Left cardiac atrium (tissue), 4 donors: ENCODE measurements at regions not wholly inside any gene's neighbourhood (a gene's known extent, or its start where the extent isn't known, plus 50 kb on each side); places are given as distances from the start of the nearest gene placed in this dataset.

Experiments used
- ATAC-seq, 2 donors: fragments of 200-7000 bp; cut with Tn5 transposase; one replicate each; pipeline ENCODE4 v1.9.1; 2020; ENCODE audit warnings: mild to moderate bottlenecking in 2 of 2, moderate library complexity in 2 of 2
- DNase-seq: peaks from one replicate; pipeline ENCODE4 v3.0.0-alpha.2; 2020
- intact Hi-C, 2 donors: fragments of 100-400 bp; cut with DNase I; formaldehyde crosslinking; loops; one replicate each; pipeline versions ENCODE4 v1.14.1 to v1.15.1; 2022 to 2023
- donor health status: DM: no; HTN: yes; CAD: no.
- donor health status: DM: no; HTN: yes; CAD: no; lungs with severe emphysema.
- donor health status: DM: yes; HTN: yes; CAD: no.
- donor health status: Dilated cardiomyopathy.

DNA sequence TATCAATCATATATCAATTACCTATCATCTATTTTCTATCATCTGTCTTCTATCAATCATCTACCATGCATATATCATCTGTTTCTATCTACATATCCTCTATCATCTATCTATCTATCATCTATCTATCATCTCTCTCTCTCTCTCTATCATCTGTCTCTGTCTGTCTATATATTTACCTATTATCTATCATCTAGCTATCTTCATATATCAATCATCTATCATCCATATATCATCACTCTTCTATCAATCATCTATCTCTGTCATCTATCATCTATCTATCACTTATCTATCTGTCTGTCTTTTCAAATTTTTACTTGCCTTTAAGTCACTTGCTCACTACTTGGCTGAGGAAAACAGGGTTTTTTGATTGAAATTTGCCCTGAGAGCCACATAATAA is 592.3 kb downstream of the DCDC2C start:
- no peak for ATAC-seq
- no peak for DNase-seq
- intact Hi-C loops, result no loop called here

DNA sequence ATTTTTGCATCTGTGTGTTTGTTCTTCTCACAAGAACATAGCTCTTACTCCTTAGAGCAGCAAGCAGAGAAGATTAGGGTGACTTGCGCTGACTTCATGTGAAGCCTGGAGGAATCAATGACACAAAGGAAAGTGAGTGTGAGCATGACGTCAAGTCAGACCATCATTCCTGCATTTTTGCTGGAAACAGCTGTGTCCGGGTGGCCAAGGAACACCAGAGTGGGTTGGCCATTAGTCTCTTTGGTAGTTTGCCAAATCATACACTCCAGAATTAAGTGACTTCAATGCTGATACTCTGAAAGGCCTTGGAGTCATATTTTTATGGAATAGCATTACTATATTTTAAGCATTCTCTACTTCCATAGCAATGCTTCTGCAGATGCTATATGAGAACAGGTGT is 597.2 kb downstream of the DCDC2C start:
- ATAC-seq (no peak), DNase-seq (no peak)
- intact Hi-C loops, result no loop called here

DNA sequence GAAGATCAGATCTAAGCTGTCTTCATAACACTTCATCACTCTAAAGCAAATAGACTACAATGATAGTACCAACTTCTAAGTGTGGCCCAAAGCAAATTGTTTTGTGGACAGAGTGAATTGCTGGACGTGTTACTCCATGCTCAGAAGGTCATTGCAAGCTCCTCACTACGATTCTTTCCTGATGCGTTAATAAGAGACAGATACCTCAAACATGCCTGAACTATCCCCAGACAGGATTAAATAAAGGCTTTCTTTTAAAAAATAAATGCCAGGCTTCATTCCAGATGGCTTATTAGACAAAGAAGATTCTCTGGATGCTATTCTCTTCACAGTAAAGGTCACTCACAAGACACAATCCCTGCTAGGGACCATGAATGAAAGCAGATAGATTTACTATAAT is 621.2 kb downstream of the DCDC2C start:
- ATAC-seq (no peak), DNase-seq (no peak)
- intact Hi-C loops, result no loop called here

DNA sequence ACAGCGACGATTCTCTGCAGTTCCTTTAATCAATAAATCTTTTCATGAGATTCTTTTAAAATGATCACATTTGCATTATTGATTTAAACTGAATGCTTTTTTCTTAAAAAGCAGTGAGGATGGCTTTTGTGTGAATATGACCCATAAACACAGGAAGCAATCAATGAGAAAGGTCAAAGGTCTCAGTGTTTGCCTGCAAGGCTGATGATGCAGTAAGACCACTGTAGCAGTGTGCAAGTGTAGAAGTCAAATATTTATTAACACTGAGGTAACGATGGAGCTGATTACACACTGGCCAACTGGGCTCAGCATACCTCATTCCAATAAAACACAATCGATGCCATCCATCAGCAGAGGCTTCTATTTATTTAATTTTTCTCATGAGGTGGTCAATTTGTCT is 633.5 kb downstream of the DCDC2C start:
- ATAC-seq, result no peak
- intact Hi-C loops, result no loop called here
- no peak for DNase-seq

DNA sequence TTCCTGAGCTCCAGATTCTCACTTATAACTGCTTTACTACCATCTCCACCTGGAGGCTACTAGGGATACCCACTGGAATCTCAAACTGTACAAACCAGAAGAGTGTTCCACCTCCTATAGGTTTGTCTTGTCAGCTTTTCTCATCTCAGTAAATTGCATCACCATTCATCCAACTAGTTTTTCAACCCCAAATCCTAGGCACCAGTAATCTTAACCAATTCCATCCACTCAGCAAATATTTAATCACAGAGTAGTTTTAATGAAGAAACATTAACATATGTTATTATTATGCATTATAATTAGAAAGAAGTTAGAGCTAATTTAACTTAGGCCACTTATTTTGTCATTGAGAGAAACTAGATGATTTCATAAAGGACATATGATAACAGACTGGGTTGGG is 635.0 kb downstream of the DCDC2C start:
- intact Hi-C loops, result no loop called here
- ATAC-seq, result no peak
- DNase-seq, result no peak

DNA sequence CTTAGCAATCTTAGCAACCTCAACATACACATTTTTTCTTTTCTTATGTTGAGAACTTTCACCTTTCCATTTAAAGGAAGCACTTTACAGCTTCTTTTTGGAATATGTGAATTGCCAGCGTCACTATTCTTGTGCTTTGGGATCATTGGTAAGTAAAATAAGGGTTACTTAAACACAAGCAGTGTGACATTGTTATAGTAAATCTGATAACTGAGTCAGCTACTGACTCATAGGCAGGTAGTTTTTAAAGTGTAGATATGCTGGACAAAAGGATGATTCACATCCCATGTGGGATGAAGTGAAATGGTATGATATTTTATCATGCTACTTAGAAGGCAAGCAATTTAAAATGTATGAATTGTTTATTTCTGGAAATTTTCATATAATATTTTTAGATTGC is 637.2 kb downstream of the DCDC2C start:
- intact Hi-C loops, result no loop called here
- ATAC-seq (no peak), DNase-seq (no peak)

DNA sequence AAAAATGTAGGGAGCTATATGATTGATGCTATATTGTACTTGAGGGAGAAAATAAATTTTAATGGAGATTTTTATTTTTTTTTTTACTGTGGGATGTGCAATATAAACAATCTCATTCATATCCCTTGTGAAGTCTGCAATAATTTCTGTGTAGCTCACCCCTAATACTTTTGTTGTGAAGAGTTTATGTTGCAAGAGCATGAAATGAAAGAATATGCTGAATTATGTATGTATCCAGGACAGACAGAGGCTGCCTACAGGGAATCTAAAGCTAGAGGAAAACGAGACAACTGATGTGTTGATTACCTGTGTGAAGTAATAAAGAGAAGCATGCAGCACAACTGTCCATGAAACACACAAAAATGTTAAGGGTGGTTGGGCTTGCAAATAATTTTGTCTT is 643.3 kb downstream of the DCDC2C start:
- ATAC-seq, result no peak
- no peak for DNase-seq
- intact Hi-C loops, result no loop called here

DNA sequence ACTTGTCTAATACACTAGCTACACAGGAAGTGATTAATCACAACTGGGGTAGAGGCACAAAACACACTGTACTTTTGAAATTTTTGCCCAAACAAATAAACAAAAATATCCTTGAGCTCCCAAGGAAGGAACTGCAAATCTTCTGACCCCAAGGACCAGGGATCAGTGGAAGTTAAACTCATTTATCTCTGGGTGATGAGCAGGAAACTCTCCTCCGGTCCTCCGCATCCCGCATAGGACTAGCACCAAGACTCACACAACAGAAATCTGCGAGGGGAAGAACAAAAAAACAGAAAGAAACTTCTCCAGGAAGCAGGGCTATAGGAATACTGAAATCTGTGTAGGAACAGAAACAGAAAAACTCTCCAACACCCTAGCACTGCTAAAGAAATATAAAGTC is 650.3 kb downstream of the DCDC2C start:
- ATAC-seq (no peak), DNase-seq (no peak)
- intact Hi-C loops, result no loop called here

DNA sequence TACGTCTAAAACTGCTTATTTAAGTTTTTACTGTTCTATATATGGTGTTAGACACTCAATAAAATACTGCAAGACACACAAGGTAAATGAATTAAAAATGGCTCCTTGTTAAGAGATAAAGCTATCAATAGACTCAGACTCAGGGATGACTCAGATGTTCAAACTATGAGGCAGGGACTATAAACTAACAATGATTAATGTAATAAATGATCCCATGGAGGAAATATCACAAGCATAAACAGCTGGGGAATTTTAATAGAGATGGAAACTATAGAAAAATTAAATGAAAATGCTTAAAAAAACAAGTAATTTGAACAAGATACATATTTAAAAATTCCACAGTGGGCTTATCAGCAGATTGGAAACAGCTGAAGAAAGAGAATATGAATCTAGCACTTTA is 650.8 kb downstream of the DCDC2C start:
- ATAC-seq (no peak), DNase-seq (no peak)
- intact Hi-C loops, result no loop called here

DNA sequence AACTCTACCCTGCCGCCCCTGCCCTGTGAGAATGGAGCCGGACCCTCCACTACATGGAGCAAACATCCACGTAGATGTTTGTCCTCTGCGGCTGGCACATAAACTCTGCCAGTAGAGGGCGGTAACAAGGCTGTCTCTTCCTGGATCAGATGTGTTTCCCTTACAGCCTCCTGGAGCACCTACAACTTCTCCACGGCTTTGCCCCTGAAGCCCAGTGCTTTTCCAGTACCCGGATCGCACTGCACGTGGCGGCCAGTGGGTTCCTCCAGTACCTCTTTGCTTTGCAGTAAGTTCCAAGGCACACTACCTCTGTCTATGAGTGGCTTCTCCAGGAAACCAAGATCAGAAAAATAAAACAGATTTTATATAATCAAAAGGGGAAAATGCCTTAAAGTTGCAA is 651.3 kb downstream of the DCDC2C start:
- intact Hi-C loops, result no loop called here
- no peak for DNase-seq
- ATAC-seq, result no peak

DNA sequence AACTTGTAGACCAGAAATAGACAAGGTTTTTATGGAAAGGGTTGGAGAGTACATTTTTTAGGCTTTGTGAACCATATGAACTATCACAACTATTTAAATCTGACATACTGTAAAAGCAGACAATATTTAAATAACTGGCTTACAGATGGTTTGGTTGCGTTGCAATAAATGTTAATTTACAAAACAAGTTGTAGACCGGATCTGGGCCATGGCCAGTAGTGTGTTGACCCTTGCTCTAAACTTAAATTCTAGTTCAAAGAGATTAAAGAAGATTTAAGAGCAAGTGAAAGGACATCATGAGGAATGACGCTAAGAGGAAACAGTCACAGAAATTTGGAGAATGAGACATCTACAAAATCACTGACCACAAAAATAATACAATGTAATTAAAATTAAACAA is 652.7 kb downstream of the DCDC2C start:
- ATAC-seq, result no peak
- DNase-seq, result no peak
- intact Hi-C loops, result no loop called here

DNA sequence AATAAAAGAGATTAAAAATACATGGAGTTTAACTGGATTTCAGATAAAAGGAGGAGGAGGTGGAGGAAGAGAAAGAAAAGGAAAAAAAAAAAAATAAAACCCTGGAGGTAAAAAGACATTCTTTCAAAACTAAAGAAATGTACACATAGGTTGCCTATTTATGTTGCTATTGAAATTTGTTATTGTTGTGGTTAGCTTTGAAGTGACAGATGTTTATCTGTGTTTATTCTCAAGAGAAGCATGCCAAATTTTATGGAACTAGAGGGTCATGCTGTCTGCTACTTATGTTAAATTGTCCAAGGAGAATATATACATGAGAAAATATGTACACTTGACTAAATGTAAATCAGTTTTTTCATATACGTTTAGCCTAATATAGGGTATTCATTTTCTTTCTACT is 653.2 kb downstream of the DCDC2C start:
- no peak for DNase-seq
- ATAC-seq, result no peak
- intact Hi-C loops, result no loop called here

DNA sequence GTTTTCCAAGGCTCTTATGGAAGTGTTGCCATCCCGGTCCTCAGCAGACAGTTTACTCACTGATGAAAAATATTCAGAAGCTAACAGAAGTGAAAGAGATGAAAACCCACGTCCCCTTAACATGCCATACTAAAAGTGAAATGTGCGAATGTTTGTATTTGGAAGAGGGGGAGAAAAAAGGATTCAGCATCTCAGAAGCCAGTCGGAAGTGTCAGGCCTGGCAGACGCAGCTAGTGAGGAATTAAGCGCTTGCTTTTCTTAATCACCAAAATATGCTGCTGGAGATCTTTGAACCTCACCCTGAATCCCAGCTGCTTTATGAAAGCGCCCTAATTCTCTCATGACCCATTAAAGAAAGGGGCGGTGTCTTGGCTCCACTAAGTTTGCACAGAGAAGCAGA is 653.7 kb downstream of the DCDC2C start:
- no peak for ATAC-seq
- intact Hi-C loops, result no loop called here
- no peak for DNase-seq

DNA sequence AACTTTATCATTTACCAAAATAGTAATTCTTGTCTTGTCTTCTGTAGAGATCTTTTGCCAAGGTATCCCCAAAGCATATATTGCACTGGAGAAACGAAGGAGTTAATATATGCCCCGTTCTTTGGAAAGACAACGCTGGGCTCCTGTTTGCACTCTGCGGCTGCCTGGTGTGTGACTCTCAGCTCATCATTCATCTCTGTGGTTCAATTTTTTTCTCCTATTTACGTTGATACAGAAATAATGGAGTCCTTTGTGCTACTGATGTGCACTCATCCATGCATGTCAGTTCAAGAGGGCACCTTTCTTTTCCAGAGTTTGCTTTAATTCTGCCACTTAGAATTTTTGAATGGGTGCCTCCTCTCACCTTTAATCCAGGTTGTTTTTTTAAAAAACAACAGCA is 655.5 kb downstream of the DCDC2C start:
- intact Hi-C loops, result no loop called here
- ATAC-seq, result no peak

DNA sequence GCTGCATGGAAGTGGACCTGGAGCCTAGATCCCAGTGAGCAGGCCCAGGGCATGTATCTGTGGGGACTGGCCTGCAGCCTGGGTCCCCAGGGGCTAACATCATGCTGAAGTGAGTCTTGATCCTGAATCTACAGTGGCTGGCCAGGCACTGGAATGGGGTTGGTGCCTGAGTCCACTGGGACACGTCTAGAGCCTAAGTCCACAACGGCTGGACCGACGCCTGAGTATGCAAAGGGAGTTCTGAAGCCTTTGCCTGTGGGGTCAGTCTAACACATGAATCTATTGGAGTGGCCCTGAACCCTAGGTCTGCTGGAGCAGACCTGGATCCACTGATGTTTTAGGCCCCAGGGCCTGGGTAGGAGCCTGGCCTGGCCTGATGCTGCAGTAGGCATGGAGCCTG is 665.5 kb downstream of the DCDC2C start:
- intact Hi-C loops, result no loop called here
- ATAC-seq, result no peak
- DNase-seq, result no peak

More for the DNA sequence above, 655.5 kb downstream of the DCDC2C start:
- no peak for DNase-seq

DNA sequence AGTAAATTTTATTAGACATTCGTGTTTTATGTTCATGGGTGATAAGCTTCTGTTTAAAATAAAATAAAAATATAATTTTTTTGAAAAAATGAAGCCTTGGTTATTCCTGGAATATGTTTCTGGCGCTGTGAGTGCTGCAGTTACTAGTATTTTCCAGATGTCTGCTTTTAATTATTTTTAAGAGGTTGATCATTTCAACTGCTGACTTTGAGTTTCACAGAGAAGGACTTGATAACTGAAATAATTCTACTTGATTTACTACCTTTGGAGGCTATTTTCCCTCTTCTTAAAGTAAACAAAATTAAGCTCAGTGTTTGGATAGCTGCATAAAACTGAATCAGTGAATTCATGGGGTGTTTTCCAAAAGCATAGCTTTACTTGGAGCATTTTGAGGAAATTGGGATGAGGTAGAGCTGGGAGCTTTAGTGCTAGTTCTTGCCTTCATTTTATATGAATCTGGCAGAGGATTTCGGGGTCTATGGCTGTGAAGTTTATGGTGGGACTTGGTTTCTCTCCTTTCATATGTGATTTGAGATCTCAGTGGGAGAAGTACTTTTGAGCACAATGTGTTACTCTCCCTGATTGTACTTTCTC is 666.5 kb downstream of the DCDC2C start:
- DNase-seq (no peak), ATAC-seq (no peak)
- intact Hi-C loops, result no loop called here

DNA sequence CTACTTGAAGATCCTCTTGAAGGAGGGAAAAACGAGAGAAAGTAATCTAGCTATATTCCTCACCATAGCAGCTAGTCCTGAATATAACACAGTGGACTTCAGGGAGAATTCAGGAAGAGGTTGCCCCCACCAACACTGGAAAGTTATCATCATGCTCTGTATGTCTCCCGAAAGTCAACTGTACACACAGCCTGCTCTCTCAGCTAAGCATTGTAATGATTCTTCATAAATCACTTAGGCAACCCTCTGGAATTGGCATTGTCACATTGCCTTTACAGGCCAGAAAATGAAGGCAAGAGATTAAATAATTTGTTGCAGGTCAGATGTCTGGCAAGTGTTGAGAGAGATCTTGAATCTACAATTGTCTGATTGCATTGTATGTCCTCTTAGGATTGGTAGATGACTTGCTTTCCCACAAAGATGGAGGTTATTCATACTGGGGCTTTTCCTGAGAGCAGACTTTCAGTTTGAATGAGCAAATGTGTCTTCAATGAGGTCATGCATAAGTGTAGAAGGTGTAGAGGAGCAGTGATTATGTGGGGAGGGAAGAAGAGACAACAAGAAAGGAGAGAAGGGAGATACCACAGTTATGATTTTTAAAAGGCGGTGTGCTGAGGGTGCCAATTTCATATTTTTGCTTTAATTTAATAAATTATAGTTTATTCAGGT is 667.2 kb downstream of the DCDC2C start:
- no peak for DNase-seq
- ATAC-seq, result no peak
- intact Hi-C loops, result no loop called here

DNA sequence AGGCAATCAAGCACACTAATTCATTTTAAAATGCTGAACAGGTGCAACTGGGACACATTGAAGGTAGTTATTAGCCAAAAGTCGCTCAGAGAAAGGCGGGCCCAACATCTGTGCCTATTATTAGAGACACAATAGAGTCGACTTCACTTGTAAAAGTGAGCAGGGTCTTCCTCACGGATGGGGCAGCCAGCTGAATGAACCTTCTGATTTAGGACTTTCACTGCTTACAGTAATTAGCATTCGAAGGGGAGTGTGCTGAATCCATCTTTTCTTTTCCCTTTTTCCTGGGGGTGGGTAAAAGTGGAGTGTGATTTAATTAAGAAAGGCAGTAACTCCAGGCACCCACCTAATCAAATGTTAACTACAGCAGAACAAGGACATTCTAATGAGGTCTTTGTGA is 677.7 kb downstream of the DCDC2C start:
- no peak for ATAC-seq
- DNase-seq, result no peak
- intact Hi-C loops, result no loop called here

DNA sequence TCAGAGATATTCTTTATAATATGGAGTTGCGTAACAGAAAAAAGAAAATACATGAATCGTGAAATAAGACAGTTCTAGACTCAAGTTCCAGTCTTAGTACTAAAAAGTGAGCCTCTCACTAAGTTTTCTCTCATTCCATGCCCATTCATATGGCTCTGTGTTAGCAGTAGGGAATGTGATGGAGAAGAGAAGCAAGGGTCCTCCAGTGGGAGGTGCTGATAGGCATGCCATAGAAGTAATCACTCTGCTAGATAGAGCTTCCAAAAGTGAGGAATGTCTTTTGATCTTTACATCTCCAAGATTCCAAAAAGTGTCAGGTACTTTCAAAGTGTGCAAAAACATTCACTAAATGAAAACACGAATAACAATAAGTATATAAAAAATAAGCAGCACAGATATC is 678.4 kb downstream of the DCDC2C start:
- no peak for ATAC-seq
- DNase-seq, result no peak
- intact Hi-C loops, result no loop called here

DNA sequence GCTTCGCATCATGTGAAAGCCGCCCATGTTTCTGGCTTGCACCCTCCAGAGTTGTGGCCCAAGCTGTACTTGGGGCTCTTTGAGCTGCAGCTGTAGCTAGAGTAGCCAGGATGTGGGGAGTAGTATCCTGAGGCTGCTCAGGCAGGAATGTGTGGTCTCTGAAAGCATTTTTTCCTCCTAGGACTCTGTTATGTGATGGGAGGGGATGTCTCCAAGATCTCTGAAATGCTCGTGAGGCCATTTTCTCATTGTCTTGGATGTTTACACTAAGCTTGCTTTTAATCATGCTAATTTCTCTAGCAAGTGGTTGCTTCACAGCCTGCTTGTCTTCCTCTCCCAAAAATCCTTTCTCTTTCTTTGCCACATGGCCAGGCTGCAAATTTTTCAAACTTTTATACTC is 687.6 kb downstream of the DCDC2C start:
- intact Hi-C loops, result no loop called here
- DNase-seq (no peak), ATAC-seq (no peak)

DNA sequence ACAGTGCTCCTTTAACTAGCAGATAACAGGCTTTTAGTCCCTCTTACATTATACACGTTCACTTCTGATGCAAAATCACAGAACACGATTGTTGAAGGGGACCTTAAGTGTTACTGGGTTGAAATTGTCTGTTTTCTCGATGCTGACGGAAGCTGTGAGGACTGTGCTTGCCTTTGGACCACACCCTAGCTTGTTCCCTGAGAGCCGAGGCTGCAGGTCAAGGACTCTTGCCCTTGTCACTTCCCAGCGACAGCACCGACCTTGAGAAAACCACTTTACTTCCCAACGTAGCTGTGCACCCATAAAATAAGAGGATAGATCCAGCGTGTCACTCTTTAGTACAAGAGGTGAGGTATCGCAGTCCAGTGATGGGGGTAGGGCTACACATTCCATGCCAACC is 701.0 kb downstream of the DCDC2C start:
- intact Hi-C loops, result no loop called here
- ATAC-seq, result no peak
- no peak for DNase-seq

DNA sequence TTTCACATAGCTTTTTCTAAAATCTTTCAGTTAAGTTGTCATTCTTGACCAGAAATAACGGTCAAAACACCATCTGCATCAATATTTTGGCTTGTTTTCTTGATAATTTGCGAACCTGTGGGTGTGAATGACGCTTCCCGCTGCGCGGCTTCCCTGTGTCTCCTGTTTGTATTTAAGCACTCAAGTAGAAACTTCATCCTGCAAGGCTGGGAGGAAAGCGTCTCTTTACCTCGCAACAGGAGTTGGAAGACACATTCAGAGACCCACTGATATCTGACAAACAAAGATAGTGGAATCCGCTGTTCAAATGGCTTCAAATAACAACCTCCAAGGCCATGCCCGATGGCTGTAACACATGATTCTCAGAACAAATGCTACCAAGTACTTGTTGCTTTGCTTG is 704.9 kb downstream of the DCDC2C start:
- intact Hi-C loops, result no loop called here
- DNase-seq, result no peak
- no peak for ATAC-seq
